ENCODE measurements at regions not wholly inside any gene's neighbourhood (a gene's known extent, or its start where the extent isn't known, plus 50 kb on each side); places are given as distances from the start of the nearest gene placed in this dataset.

GRCh38 chr4:22962295-22962694, 269.6 kb downstream of the GBA3 start:
- TF ChIP-seq CTCF (IDR thresholded peaks at IDR 0.05; ENCODE audit: insufficient read depth, low read length, poor library complexity, severe bottlenecking) (no peak), EZH2phosphoT487 (conservative IDR thresholded peaks at IDR 0.05; ENCODE audit: low read length) (no peak)

Data from SU-DHL-6 (cell line).